ENCODE measurements at regions not wholly inside any gene's neighbourhood (a gene's known extent, or its start where the extent isn't known, plus 50 kb on each side); places are given as distances from the start of the nearest gene placed in this dataset.

DNA sequence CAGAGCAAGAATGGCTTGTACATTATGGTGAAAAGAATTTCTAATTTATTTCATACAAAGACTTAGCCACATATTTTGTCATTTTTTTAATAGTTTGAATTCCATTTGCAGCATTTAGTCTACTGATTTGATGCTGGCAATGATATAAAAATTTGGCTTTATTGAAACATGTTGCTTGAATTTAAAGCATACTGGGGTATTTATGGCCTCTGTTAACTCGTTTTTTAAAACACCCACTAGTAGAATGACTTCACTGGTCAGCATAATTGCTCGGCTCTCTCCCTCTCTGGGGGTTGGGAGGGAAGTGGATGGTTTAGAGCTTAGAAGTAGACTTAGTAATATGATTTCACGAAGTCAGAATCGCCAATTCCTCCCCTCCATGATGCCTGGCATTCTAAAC is 354.9 kb upstream of the HTR2A start:
- no peak for DNase-seq

DNA sequence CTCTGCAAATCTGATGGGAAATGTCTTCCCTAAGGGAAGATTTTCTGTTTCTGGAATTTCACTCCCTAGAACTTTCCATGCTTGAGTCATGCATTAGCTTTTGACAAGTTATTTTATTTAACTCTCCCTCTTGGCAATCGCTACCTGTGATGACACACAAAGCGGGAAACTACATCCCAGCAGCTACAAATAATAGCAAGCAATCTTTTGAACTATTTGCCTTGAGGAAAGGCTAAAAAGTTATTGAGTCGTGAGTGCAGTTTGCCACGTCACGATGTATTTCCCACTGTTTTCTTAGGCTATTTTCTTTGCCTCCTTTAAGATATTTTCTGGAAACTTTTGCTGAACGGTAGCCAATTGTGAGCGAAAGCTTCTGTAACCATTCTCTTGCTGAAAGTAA is 353.3 kb upstream of the HTR2A start:
- peak; percentile 61 for DNase-seq

DNA sequence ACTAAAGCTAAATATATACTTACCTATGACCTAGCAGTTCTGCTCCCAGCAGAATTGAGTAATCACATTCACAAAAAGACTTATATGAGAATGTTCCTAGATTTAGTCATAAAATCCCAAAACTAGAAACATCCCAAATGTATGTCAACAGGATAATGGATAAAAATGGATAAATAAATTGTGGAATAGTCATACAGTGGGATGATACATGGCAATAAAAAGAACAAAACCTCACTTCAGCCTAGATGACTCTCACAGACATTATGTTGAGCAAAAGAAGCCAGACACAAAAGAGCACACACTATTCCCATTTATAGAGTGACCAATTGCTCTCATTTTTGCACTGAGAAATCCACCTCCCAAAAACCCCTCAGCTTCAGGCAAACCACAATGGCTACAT is 352.4 kb upstream of the HTR2A start:
- DNase-seq = no peak

DNA sequence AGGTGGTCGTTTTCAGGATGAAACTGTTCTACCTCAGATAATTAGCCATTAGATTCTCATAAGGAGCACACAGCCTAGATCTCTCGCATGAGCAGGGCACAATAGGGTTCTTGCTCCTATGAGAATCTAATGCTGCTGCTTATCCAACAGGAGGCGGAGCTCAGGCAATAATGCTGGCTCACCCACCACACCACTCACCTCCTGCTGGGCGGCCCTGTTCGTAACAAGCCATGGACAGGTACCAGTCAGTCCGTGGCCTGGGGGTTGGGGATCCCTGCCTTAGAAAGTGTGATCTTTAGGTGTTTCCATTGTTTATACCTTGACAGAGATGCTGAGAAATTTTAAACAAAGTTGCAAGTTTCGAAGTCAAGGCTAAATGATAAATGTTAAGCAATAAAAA is 344.6 kb upstream of the HTR2A start:
- no peak for DNase-seq

DNA sequence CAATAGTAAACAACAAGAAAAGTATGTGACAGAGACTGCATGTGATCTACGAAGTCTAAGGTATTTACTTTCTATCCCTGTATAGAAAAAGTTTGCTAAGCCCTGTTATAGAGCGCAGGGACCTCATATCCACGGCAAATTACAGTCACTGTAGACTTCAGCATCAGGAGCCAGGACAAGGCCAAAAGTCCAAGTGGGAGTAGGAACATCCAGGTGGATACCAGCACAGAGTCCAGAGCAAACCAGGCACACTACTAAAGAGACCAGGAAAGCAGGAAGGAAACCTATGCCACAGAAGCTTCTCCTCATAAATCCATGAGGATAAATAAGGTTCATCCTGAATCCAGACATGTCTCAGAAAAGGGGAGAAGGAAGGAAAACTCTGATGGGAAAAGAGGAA is 342.2 kb upstream of the HTR2A start:
- no peak for DNase-seq

DNA sequence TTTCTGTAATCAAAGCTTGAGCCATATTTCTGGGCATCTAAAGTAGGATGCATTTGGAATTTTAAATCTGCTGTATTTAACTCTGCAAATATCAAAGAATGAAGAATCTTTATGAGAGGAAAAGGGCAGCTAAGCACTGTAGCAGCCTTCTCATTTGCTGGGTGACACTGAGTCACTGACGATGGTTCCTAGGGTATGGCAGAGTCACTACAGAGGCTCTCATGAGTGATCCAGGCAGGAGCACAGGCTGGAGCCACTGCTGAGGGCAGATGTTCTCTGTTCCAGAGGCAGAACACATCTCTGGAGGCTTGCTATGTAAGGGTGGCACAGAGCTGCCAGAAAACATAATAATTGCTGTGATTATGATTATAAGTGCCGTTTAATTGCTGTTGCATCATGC is 340.7 kb upstream of the HTR2A start:
- no peak for DNase-seq

DNA sequence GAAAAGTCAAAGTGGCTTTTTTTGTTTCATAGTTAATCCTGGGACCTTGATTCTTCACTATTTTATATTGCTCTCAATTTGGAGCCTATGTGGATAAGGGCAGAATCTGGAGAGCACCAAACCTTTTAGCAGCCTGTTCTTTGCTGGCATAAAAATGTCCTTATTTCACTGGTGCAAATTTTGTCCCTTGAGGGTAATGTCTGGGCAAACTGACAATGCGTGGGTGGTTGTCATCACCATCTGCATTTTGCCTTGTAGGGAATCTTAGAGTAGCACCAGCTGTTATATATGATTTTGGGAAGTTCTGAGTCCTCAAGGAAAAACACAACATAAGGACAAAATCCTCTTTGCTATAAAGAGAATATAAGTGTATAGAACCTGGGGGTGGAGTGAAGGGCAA is 336.9 kb upstream of the HTR2A start:
- no peak for DNase-seq

DNA sequence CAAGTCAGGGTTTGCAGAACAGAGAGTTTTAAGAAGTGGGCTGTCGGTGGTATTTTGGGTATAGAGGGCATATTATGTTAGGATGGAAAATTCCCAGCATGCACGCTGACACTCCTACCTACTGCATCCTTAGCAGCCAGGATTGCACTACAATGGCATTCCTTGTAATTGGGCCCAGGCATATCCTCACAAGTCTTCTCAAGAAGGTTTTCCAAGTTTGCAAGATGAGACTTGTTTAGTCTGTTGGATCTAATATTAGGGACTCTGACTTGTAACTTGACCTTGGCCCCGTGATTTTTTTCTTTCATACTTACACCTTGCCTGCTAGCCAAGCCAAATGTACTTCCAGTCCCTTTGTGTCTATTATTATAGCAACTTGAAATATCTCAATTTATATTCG is 335.7 kb upstream of the HTR2A start:
- DNase-seq = no peak

DNA sequence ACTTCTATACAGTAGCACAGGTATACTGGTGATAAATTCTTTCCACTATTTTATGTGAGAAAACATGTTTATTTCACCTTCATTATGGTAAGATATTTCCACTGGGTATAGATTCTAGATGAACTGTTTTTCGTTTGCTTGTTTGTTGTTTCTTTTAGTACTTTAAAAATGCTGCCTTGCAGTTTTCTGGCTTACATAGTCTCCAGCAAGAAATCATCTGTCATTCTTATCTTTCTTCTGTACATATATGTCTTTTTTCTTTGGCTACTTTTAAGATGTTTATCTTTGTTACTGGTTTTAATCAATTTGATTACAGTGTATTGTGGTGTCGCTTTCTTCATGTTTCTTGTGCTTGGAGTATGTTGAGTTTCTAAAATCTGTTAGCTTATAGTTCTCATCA is 333.3 kb upstream of the HTR2A start:
- no peak for DNase-seq

DNA sequence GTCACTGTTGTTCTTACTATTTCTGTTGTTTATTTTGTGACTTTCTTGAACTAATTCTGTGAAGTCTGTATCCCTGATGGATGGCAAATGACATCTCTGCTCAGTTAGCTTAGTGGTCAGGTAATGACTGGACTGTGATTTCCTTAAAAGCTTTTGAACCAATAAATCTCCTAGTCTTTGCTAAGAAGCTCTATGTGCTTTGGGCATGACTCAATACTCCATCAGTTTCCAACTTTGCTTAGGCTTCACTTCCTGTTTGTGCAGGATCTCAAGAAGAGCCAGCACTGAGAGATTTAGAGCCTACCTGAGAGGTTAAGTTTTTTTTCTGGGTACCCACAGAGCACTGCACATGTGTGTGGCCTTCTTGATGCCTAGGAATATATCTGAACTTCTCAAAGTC is 329.7 kb upstream of the HTR2A start:
- no peak for DNase-seq

DNA sequence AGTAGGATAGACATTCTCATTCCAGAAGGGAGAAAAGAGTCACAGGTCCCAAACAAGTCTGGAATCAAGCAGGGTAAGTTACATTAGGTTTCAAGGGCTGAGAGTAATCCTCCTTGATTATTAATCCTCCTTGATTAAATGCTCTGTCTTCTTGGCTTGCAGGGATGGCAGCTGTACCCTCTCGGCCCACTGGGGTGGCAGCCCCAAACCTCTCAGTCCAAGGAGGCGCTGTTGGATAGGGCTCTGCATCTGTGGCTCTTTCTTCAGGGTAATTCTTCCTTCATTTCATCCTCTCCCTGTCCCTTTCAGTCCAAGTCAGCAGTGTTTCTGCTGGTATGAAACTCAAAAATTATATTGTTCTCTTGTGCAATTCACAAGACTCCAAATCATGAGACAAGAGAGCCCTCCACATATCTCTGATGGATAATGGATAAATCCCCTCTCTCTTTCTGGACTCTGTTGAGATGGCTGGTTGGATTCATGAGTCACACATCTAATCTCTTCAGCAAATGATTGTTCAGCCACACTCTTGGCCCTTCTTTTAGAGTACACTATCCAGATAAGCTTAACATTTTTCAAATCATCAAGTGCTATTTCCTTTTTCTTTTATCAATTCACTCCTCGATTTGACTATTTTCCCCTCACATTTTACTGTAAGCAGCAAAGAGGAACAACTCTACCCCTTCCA is 323.7 kb upstream of the HTR2A start:
- DNase-seq = no peak

DNA sequence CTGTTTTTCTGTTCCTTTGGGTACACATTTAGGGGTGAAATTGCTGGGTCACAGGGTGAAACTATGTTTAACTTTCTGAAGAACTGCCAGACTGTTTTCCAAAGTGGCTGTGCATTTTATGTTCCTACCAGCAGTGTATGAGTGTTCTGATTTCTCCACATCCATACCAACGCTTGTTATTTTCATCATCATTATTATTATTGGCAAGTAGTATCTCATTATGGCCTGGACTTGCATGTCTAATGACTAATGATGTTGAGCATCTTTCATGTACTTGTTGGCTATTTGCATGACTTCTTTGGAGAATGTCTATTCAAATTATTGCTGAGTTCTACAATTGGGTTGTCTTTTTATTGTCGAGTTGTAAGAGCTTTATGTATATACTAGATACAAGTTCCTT is 321.8 kb upstream of the HTR2A start:
- DNase-seq = no peak

DNA sequence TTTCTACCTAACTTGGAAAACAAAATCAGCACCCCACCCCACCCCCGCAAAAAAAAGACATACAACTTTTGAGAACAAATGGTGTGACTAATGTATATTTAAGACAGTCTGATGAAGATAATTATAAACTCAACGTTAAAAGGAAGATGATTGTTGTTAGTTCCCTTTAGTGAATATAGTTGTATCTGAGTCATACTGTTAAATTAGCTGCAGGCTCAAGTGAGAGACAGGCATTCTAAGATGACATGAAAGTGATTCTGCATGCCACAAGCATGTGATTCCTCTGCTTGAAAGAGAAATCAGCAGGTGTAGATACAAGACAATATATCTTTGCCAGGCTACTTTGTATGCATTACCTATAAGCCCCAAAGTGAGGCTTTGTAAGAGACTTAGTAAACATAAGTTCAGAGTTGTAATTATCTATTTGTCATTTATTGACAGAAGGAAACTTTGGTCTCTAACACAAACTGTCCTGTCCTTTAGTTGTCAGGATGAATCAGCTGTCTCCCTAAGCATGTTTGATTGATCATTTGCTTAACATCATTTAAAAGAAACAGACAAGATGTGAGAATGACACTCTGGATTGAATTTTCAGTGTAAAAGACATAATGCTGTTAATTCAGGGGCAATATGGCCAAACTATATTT is 319.4 kb upstream of the HTR2A start:
- no peak for DNase-seq

DNA sequence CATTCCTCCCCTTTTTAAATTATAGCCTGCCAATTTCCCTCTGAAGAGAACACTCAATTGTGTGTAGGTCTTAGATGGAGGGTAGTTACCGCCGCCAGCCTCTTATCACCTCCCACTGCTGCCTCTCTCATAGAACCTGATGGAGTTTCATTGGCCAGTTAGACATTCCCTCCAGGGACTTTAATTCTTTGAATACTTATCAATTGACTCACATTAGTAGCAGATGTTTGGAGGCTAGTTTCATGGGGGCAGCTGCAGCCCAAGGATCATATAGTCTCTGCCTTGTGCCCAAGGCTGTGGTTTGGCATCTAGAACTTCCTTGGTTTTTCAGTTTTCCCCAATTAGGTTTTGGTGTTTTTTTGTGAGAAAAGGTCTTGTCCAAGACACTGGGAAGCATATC is 318.9 kb upstream of the HTR2A start:
- no peak for DNase-seq

DNA sequence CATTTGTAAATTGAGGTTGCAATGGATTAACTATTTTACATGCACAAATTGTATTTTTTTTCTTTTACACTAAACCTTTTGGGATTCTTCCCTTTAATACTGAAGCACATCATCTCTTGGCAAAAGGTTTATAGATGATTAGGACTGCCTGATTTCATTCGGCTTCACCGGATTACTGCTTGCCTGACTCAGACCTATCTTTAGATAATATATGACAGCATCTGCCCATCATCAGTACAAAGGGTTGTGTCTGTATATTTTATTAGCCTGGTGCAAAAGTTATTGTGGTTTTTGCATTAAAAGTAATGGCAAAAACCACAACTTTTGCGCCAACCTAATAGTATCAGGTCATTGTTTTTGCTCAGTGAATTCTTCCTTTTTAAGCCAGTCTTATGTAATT is 316.2 kb upstream of the HTR2A start:
- DNase-seq = no peak

DNA sequence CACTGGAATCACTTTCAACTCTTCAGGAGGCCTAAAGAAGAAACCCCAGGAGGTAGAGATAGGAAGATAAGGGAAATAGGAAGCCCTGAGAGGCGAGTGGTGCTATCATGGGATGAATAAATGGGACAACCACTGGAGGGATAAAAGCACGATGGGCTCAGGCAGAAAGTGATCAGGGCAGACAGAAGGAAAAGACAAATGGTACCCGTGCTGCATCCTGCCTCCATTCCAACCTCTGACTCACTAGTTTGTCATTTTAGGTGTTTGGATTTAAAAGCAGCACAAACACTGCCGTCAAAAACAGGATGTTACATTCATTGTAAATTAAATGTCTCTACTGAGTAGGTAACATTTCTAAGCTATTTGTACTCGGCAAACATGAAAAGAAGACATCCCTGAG is 314.3 kb upstream of the HTR2A start:
- no peak for DNase-seq

DNA sequence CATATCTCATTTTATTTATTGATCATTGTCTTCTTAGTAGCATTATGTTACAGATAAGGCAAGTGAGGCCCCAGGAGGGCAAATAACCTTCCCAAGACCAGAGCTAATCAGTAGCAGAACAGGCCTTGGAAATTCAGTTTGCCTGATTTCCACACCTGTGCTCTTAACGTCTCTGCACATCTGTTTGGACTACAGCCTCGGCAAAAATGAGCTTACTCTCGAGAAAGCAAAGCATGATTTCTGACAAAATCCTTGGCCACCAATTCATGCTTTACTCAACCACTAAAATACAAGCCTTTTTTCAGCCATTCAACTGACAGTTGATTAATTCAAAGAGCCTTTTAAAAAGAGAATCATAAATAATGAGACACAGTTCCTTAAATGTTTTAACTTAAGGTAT is 309.3 kb upstream of the HTR2A start:
- DNase-seq = peak; percentile 36

DNA sequence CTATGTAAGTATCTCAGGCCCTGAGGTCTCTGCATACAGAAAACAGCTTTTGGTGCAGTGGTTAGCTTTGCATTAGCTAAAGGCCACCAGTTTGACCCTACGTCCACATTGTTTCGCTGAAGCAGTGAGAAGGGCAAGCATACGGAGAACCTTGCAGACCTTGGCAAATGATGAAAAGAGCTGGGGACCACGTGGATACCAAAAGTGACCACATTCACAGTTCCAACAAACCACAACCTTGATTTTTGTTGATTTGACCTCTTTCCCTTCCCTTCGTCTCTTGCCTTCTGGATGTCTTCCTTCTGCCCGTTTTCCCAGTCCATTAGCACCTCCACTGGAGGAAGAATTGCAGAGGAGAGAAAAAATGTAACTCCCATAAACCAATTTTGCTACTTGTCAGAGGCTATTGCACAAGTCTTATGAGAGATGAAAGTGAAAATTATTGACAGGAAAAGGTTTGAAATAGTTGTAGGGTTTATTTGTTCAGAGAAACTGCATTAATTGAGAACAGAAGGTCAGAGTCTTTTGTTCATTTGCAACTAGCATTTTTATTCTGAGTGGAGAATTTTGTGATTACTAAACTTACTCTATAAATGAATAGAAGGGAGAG is 293.9 kb upstream of the HTR2A start:
- no peak for DNase-seq

DNA sequence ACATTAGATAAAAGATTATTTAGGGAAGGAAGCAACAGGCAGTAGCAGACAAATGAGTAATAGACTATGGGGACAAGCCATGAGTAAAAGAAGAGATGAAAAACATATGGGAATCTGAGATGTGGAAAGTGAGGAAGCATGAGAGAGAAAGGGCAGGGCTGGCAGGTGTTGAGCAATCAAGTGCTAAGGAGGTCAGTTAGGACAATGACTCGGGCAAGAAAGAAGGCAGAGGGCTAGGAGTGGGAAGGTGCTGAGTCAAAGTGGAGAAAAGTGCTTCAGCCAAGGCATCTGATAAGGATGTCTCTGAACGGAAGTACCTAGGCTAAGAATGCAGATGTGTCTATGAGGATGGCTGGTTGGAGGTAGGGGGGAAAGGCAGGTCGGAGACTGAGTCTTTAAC is 291.9 kb upstream of the HTR2A start:
- DNase-seq = no peak

DNA sequence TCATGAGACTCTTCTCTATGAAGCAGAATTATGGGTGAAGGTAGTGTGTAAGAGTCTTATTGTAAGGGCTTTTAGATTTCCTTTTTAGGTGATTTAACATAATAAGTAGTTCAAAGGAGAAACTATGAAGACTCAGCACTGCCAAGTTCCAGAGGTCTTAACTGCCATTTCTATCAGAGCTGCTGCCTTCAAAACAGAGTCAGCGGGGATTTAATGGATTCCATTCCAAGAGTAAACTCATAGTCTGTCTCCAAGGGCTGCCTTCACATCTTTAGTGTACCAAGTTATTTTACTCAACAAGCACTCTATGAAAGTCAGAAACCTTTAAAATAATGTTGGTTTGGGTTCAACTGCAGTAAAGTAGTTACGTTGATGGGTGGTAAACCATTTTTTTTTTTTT is 289.6 kb upstream of the HTR2A start:
- no peak for DNase-seq

DNA sequence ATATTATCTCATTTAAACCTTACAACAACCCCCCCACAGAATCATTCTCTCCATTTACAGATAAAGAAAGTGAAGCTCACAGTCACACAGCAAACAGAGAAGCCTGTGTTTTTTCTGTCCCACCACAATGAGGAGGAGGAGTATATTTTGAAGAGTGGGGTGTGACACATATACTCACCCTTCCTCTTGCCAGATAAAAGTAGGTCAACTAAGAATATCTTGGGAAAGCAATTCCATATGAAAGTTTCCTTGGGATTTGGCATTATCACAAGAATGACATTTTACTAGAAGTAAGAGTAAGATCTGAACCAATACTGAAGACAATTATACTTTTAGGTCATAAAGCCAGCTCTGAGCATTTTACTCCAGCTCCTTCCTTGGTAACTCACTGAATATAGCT is 287.5 kb upstream of the HTR2A start:
- DNase-seq = peak; percentile 37

DNA sequence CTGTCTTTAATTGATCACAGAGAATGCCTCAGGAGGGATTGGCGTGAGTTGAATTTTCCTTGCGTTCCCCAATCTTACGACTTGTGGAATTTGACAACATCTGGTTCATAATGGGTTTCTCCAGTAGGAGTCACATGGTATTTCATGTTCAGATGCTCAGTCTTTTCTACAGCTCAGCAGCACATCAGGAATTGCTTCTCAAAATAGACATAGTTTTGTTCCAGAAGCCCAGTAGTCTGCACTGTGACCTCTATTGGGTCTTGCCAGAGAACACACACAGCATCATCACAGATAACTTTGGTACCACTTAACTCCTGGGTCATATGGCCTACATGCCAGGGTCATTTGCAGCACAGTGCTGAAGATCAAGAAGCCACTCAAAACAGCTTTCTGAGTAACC is 282.5 kb upstream of the HTR2A start:
- no peak for DNase-seq

DNA sequence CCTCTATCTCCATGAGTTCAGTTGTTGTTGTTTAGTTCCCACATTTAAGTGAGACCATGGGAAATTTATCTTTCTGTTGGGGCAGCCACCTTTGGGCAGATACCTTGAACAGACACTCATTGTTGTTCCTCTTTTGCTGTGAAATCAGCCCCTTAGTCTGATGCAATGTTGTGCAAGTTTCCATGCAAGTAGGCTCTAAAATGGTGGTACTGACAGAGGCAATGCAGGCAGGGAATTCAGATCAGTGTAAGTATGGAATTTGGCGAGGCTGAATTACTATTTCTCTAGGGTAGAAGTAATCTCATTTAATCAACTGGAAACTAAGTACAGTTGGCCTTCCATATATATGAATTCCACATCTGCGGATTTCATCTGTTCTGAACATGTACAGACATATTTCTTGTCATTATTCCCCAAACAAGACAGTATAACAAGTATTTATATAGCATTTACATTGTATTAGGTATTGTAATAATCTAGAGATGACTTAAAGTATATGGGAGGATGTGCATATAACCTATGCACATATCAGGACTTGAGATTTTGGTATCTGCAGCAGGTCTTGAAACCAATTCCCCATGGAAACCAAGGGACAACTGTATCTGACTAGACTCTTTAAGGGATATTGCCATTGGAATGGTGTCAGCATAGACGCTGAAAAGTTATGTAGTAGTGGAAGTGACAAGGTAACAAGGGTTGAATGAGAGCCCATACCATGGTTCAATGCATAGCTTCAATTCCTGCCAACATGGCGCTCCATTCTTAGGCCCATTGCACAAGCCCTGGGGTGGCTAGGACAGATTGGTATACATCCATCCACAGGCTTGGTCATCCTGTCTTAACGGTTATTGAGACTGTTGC is 281.5 kb upstream of the HTR2A start:
- no peak for DNase-seq
